ENCODE measurements at regions not wholly inside any gene's neighbourhood (a gene's known extent, or its start where the extent isn't known, plus 50 kb on each side); places are given as distances from the start of the nearest gene placed in this dataset.

DNA sequence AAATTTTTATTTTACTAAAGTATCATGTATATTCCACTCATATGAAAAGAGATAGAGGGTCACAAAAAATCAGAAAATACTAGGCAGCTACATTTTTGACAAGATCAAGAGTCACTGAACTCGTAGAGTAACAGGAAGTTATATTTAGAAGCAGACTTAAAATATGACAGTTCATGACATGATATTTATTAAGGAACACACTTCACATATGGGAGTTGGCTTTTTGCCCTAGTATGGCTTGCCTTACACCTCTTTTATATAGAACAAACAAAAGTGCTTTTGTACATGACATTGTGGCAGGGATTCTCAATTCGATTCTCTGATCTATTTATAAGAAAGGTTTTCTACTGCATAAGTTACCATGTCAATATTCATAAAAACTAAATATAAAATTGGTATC is 80.1 kb upstream of the GBE1 start:
- TF ChIP-seq, protein P1, sequence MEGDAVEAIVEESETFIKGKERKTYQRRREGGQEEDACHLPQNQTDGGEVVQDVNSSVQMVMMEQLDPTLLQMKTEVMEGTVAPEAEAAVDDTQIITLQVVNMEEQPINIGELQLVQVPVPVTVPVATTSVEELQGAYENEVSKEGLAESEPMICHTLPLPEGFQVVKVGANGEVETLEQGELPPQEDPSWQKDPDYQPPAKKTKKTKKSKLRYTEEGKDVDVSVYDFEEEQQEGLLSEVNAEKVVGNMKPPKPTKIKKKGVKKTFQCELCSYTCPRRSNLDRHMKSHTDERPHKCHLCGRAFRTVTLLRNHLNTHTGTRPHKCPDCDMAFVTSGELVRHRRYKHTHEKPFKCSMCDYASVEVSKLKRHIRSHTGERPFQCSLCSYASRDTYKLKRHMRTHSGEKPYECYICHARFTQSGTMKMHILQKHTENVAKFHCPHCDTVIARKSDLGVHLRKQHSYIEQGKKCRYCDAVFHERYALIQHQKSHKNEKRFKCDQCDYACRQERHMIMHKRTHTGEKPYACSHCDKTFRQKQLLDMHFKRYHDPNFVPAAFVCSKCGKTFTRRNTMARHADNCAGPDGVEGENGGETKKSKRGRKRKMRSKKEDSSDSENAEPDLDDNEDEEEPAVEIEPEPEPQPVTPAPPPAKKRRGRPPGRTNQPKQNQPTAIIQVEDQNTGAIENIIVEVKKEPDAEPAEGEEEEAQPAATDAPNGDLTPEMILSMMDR (IDR thresholded peaks at IDR 0.05), result no peak
- no peak for TF ChIP-seq POLR2A (IDR thresholded peaks at IDR 0.05)

Measured in testis (tissue), 2 donors.